SK-N-SH (cell line): ENCODE measurements at regions not wholly inside any gene's neighbourhood (a gene's known extent, or its start where the extent isn't known, plus 50 kb on each side); places are given as distances from the start of the nearest gene placed in this dataset.
A peak's percentile ranks its signal among the peaks of the same experiment; 100 is the strongest.

Experiments used
- CTCF ChIA-PET: fragments of 300-600, 350-600 bp; formaldehyde crosslinking; extraction: SDS; loops from one replicate; lab custom pipeline; 2021; lab: Yijun Ruan, JAX
- POLR2A ChIA-PET: fragments of 350-600 bp; sonication (Branson Sonifier 250); formaldehyde crosslinking; extraction: SDS; loops from one replicate; lab custom pipeline; 2020; ENCODE audit warnings: antibody characterized with exemption, inconsistent platforms; lab: Yijun Ruan, JAX
- DNase-seq: peaks from one replicate; pipeline ENCODE4 v3.0.0; 2012
- H2AFZ ChIP-seq: fragments of 200-600 bp; sonication (generic); 2 replicates; pipeline ENCODE4 v1.8.1; 2016; ENCODE audit warnings: antibody characterized with exemption, mild to moderate bottlenecking, low read depth
- H3F3A ChIP-seq: fragments of 200-600 bp; sonication (generic); replicated peaks from 2 replicates; pipeline ENCODE3; 2016; ENCODE audit warnings: antibody characterized with exemption, mild to moderate bottlenecking; ENCODE audit not compliant: insufficient read depth
- H3K27ac ChIP-seq, 2 experiments: fragments of 200-500 bp in 1 of 2; fragments of 200-600 bp in 1 of 2; sonication (Bioruptor generic) in 1 of 2; sonication (generic), shearing (Covaris generic) in 1 of 2; 2 replicates each; pipeline versions ENCODE4 v1.5.1 to v1.6.1; 2014 to 2016; ENCODE audit warnings: low read depth in 2 of 2, inconsistent platforms in 1 of 2, low read length in 1 of 2, mild to moderate bottlenecking in 1 of 2, mixed read lengths in 1 of 2
- H3K27me3 ChIP-seq: fragments of 200-600 bp; sonication (generic), shearing (Covaris generic); 2 replicates; pipeline ENCODE4 v1.6.1; 2016; ENCODE audit warnings: mixed run types; ENCODE audit not compliant: insufficient read depth
- H3K36me3 ChIP-seq, 2 experiments: fragments of 200-500 bp in 1 of 2; fragments of 200-600 bp in 1 of 2; sonication (Bioruptor generic) in 1 of 2; sonication (generic) in 1 of 2; replicated peaks in 1 of 2; 2 replicates each; pipeline versions ENCODE3 to v1.5.1; 2014 to 2016; ENCODE audit warnings: low read length in 1 of 2, mild to moderate bottlenecking in 1 of 2; ENCODE audit not compliant: insufficient read depth in 2 of 2, control insufficient read depth in 1 of 2
- H3K4me1 ChIP-seq, 2 experiments: fragments of 200-500 bp in 1 of 2; fragments of 200-600 bp in 1 of 2; sonication (Bioruptor generic) in 1 of 2; sonication (generic), shearing (Covaris generic) in 1 of 2; 2 replicates each; pipeline versions ENCODE4 v1.5.1 to v1.6.1; 2014 to 2016; ENCODE audit warnings: low read depth in 1 of 2, low read length in 1 of 2, mixed run types in 1 of 2; ENCODE audit not compliant: insufficient read depth in 2 of 2, control insufficient read depth in 1 of 2
- H3K4me2 ChIP-seq: fragments of 200-600 bp; sonication (generic), shearing (Covaris generic); 2 replicates; pipeline ENCODE4 v1.6.1; 2017; ENCODE audit warnings: mixed run types
- H3K4me3 ChIP-seq, 2 experiments: fragments of 200-500 bp in 1 of 2; fragments of 200-600 bp in 1 of 2; sonication (Bioruptor generic) in 1 of 2; sonication (generic), shearing (Covaris generic) in 1 of 2; 2 replicates each; pipeline versions ENCODE4 v1.5.1 to v1.8.1; 2014 to 2016; ENCODE audit warnings: low read depth in 2 of 2, inconsistent platforms in 1 of 2, low read length in 1 of 2, mild to moderate bottlenecking in 1 of 2, mixed read lengths in 1 of 2, moderate library complexity in 1 of 2
- H3K79me2 ChIP-seq: fragments of 200-600 bp; sonication (generic); 2 replicates; pipeline ENCODE4 v1.8.1; 2017; ENCODE audit warnings: mild to moderate bottlenecking; ENCODE audit not compliant: insufficient read depth
- H3K9ac ChIP-seq: fragments of 200-600 bp; sonication (generic); 2 replicates; pipeline ENCODE4 v1.6.1; 2017; ENCODE audit warnings: mixed run types
- H3K9me2 ChIP-seq: fragments of 200-600 bp; sonication (generic); 2 replicates; pipeline ENCODE4 v1.6.1; 2017; ENCODE audit warnings: mixed run types
- H3K9me3 ChIP-seq: fragments of 200-600 bp; sonication (generic); 2 replicates; pipeline ENCODE4 v1.6.1; 2017; ENCODE audit warnings: mixed run types, mild to moderate bottlenecking, moderate library complexity
- H4K20me1 ChIP-seq: fragments of 200-600 bp; sonication (generic); 2 replicates; pipeline ENCODE4 v1.6.1; 2017; ENCODE audit warnings: mild to moderate bottlenecking, mixed run types; ENCODE audit not compliant: insufficient read depth
- CHD2 ChIP-seq: fragments of 150-350 bp; IDR thresholded peaks from 2 replicates; pipeline ENCODE4 v1.6.1; 2018; ENCODE audit warnings: low read length; ENCODE audit not compliant: partially characterized antibody
- EP300 ChIP-seq, 2 experiments: IDR thresholded peaks; 2 replicates each; pipeline versions ENCODE4 v1.4.0 to v1.6.1; 2012; ENCODE audit warnings: borderline replicate concordance in 1 of 2, low read depth in 1 of 2, low read length in 1 of 2
- EZH2phosphoT487 ChIP-seq: fragments of 200-600 bp; sonication (generic); IDR thresholded peaks from 2 replicates; pipeline ENCODE4 v1.6.1; 2017; ENCODE audit warnings: low read depth, mixed run types, mild to moderate bottlenecking, antibody characterized with exemption, moderate library complexity, borderline replicate concordance
- FOSL2 ChIP-seq: IDR thresholded peaks from 2 replicates; pipeline ENCODE4 v1.4.0; 2012; ENCODE audit warnings: low read depth, mild to moderate bottlenecking, moderate library complexity, borderline replicate concordance
- GATA2 ChIP-seq: sonication (generic); formaldehyde crosslinking; IDR thresholded peaks from 2 replicates; pipeline ENCODE4 v1.5.0; 2020; ENCODE audit warnings: mild to moderate bottlenecking, missing genetic modification reagents
- JUND ChIP-seq: IDR thresholded peaks from 2 replicates; pipeline ENCODE4 v1.4.0; 2012
- MXI1 ChIP-seq: IDR thresholded peaks from 2 replicates; pipeline ENCODE4 v1.6.1; 2012; ENCODE audit warnings: mild to moderate bottlenecking, low read depth, low read length, improper control_type of control experiment
- NRF1 ChIP-seq: IDR thresholded peaks from 2 replicates; pipeline ENCODE4 v1.6.1; 2012; ENCODE audit warnings: low read depth, mild to moderate bottlenecking, low read length
- PBX3 ChIP-seq: IDR thresholded peaks from 2 replicates; pipeline ENCODE4; 2012
- RAD21 ChIP-seq: IDR thresholded peaks from 2 replicates; pipeline ENCODE4 v1.6.1; 2012; ENCODE audit warnings: mild to moderate bottlenecking, low read length
- RCOR1 ChIP-seq: fragments of 150-350 bp; IDR thresholded peaks from 2 replicates; pipeline ENCODE4 v1.6.1; 2017; ENCODE audit warnings: antibody characterized with exemption, low read length
- RXRA ChIP-seq: IDR thresholded peaks from 2 replicates; pipeline ENCODE4 v1.4.0; 2012; ENCODE audit warnings: low read depth, mild to moderate bottlenecking, borderline replicate concordance
- YY1 ChIP-seq: IDR thresholded peaks from 2 replicates; pipeline ENCODE4 v1.4.0; 2012; ENCODE audit warnings: low read depth, mild to moderate bottlenecking
- WGBS: methylation state at CpG from one replicate; pipeline ENCODE4 v1.1.6; 2017; ENCODE audit warnings: low lambda C conversion rate; 5-methylcytosine and 5-hydroxymethylcytosine counted together
- TF ChIP-seq, protein P1 (sequence below): IDR thresholded peaks from 2 replicates; pipeline ENCODE4 v1.4.0; 2012; ENCODE audit warnings: low read depth
- TF ChIP-seq, protein P2 (sequence below): IDR thresholded peaks from 2 replicates; pipeline ENCODE4 v1.4.0; 2012; ENCODE audit warnings: low read depth, borderline replicate concordance
- TF ChIP-seq, protein P3 (sequence below): fragments of 200-600 bp; sonication (generic); IDR thresholded peaks from 2 replicates; pipeline ENCODE4 v1.6.1; 2017; ENCODE audit warnings: antibody characterized with exemption, mild to moderate bottlenecking, moderate library complexity

DNA sequence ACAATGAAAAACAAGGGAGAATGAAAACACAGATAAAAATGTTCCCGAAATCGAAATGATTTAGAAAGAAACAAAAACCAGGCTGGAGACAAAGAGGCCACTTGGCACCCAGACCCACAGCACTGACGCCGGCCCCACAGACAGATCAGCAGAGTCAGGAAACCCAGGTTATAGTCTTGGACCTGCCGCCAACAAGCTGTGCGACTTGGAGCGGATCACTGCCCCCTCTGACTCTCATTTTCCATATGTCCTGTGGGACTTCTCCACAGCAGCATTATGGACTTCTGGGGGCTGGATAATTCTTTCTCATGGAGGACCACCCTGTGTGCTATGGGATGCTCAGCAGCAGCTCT lies 72.4 kb downstream of the MATN1 start:
- Histone ChIP-seq H4K20me1 (no peaks in the 10 kb centered on the region), H3K27me3 (no peaks in the 10 kb centered on the region), H3F3A (no peaks in the 10 kb centered on the region), H3K4me3 (no peak overlapping the region), H3K36me3 (no peaks in the 10 kb centered on the region), H3K9me3 (no peaks in the 10 kb centered on the region), H3K27ac (peak overlapping the region in 1 of 2 experiments; percentile 19; a peak in 1 of 4 replicates), H3K4me1 (peaks cover 0 to 21% of the 10 kb centered on the region in 2 experiments; a peak in 1 of 4 replicates), H3K79me2 (no peaks in the 10 kb centered on the region), H3K4me2 (no peak overlapping the region), H3K9me2 (no peaks in the 10 kb centered on the region), H2AFZ (no peak overlapping the region), H3K9ac (no peak overlapping the region)
- ChIA-PET POLR2A (no interaction called here), CTCF (interaction anchor here (0.8 kb wide), 1 partner anchor 35 kb away, joined by 3 read pairs; no protein-coding TSS in a partner anchor)
- peak; percentile 50 for DNase-seq
- TF ChIP-seq NRF1 (no peak), RCOR1 (no peak)
- 10% methylated on average over 4 of the region's 7 CpGs for WGBS

- CTCF ChIA-PET: interaction anchor here (0.8 to 1.4 kb wide), 3 partner anchors 26 to 58 kb away, joined by 3 to 4 read pairs (median 3); no protein-coding TSS in a partner anchor
- no peaks in the 10 kb centered on the region for H3K9me2 ChIP-seq
Observed at GRCh38 chr1:30650038-30650967, 73.1 kb downstream of the MATN1 start.

DNA sequence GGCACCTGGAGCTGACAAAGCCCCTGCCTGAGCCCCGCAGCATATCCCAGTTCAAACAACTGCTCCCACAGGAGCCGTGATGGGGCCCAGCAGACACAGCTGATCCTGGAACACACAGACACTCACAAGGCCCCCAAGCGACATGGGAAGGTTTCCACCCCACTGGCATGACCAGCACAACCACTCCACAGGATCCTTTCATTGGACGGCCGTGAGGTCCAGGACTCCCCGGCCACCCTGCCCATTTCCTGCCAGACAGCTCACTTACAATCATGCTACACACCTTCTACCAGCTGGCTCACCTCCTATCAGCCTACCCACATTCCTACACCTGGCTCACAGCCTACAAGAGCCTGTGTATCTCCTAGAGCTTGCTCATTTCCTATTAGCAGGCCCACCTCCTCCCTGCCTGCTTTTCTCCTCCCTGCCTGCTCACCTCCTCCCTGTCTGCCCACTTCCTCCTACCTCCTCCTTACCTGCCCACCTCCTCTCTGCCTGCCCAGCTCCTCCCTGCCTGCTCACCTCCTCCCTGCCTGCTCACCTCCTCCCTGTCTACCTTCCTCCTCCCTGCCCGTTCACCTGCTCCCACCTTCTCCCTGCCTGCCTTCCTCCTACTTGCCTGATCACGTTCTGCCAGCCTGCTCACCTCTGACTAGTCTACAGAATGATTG lies 73.9 kb downstream of the MATN1 start:
- no peak overlapping the region for H3K27ac ChIP-seq
- H4K20me1 ChIP-seq: no peaks in the 10 kb centered on the region
- H3K36me3 ChIP-seq: no peaks in the 10 kb centered on the region
- no peak overlapping the region for H2AFZ ChIP-seq
- no peaks in the 10 kb centered on the region for H3F3A ChIP-seq
- H3K27me3 ChIP-seq: no peaks in the 10 kb centered on the region
- no peaks in the 10 kb centered on the region for H3K9me3 ChIP-seq
- POLR2A ChIA-PET: no interaction called here
- no peaks in the 10 kb centered on the region for H3K9me2 ChIP-seq
- DNase-seq: no peak
- H3K79me2 ChIP-seq: no peaks in the 10 kb centered on the region
- peaks cover 0 to 21% of the 10 kb centered on the region in 2 experiments; a peak in 1 of 4 replicates for H3K4me1 ChIP-seq
- H3K9ac ChIP-seq: no peak overlapping the region
- H3K4me3 ChIP-seq: no peak overlapping the region
- CTCF ChIA-PET: interaction anchor here (1.0 to 1.4 kb wide), 2 partner anchors 25 to 59 kb away, joined by 3 to 4 read pairs; no protein-coding TSS in a partner anchor
- no peak overlapping the region for H3K4me2 ChIP-seq
- WGBS: 15% methylated on average over 2 of the region's 8 CpGs
- TF ChIP-seq, protein P1, sequence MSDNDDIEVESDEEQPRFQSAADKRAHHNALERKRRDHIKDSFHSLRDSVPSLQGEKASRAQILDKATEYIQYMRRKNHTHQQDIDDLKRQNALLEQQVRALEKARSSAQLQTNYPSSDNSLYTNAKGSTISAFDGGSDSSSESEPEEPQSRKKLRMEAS: no peak
- TF ChIP-seq PBX3: no peak
- no peak for TF ChIP-seq MXI1
- no peak for TF ChIP-seq CHD2
- TF ChIP-seq YY1: no peak
- TF ChIP-seq, protein P2, sequence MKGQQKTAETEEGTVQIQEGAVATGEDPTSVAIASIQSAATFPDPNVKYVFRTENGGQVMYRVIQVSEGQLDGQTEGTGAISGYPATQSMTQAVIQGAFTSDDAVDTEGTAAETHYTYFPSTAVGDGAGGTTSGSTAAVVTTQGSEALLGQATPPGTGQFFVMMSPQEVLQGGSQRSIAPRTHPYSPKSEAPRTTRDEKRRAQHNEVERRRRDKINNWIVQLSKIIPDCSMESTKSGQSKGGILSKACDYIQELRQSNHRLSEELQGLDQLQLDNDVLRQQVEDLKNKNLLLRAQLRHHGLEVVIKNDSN: no peak
- no peak for TF ChIP-seq EP300 (IDR thresholded peaks at IDR 0.05; ENCODE audit: borderline replicate concordance in 1 of 2, low read depth in 1 of 2, low read length in 1 of 2)
- no peak for TF ChIP-seq JUND
- TF ChIP-seq, protein P3, sequence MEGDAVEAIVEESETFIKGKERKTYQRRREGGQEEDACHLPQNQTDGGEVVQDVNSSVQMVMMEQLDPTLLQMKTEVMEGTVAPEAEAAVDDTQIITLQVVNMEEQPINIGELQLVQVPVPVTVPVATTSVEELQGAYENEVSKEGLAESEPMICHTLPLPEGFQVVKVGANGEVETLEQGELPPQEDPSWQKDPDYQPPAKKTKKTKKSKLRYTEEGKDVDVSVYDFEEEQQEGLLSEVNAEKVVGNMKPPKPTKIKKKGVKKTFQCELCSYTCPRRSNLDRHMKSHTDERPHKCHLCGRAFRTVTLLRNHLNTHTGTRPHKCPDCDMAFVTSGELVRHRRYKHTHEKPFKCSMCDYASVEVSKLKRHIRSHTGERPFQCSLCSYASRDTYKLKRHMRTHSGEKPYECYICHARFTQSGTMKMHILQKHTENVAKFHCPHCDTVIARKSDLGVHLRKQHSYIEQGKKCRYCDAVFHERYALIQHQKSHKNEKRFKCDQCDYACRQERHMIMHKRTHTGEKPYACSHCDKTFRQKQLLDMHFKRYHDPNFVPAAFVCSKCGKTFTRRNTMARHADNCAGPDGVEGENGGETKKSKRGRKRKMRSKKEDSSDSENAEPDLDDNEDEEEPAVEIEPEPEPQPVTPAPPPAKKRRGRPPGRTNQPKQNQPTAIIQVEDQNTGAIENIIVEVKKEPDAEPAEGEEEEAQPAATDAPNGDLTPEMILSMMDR: no peak
- no peak for TF ChIP-seq EZH2phosphoT487

More at GRCh38 chr1:30650038-30650967, 73.1 kb downstream of the MATN1 start:
- no peaks in the 10 kb centered on the region for H3F3A ChIP-seq
- H3K27me3 ChIP-seq: no peaks in the 10 kb centered on the region
- H4K20me1 ChIP-seq: no peaks in the 10 kb centered on the region
- H3K36me3 ChIP-seq: no peaks in the 10 kb centered on the region
- H3K4me3 ChIP-seq: no peak overlapping the region
- TF ChIP-seq RAD21: no peak
- TF ChIP-seq FOSL2: no peak
- TF ChIP-seq RXRA: no peak
- peak in 1 of 2 experiments; percentile 24; a peak in 1 of 4 replicates for TF ChIP-seq EP300 (IDR thresholded peaks at IDR 0.05; ENCODE audit: borderline replicate concordance in 1 of 2, low read depth in 1 of 2, low read length in 1 of 2)
- TF ChIP-seq MXI1: no peak; the same call in 1 of the 2 replicates
- peak; percentile 27; the same call in 1 of the 2 replicates for TF ChIP-seq GATA2 (CRISPR knock-in tag)
- no peak overlapping the region for H2AFZ ChIP-seq
- WGBS: 24% methylated on average over 13 of the region's 13 CpGs
- no peaks in the 10 kb centered on the region for H3K9me3 ChIP-seq
- peak overlapping the region in 1 of 2 experiments; percentile 19; a peak in 1 of 4 replicates for H3K27ac ChIP-seq
- no peak overlapping the region for H3K4me2 ChIP-seq
- POLR2A ChIA-PET: no interaction called here
- H3K79me2 ChIP-seq: no peaks in the 10 kb centered on the region
- peaks cover 0 to 21% of the 10 kb centered on the region in 2 experiments; a peak in 1 of 4 replicates for H3K4me1 ChIP-seq
- peak; percentile 65 for DNase-seq
- no peak overlapping the region for H3K9ac ChIP-seq
